ENCODE measurements at regions not wholly inside any gene's neighbourhood (a gene's known extent, or its start where the extent isn't known, plus 50 kb on each side); places are given as distances from the start of the nearest gene placed in this dataset.
A peak's percentile ranks its signal among the peaks of the same experiment; 100 is the strongest.

GRCh38 chr3:137116619-137117018, 158.8 kb downstream of the IL20RB start:
- Histone ChIP-seq H3K4me2 (ENCODE audit: low read depth, low read length, poor library complexity, severe bottlenecking) (no peak overlapping the region), H3F3A (ENCODE audit: insufficient read depth) (no peaks in the 10 kb centered on the region), H3K9ac (ENCODE audit: low read length) (no peak overlapping the region), H3K36me3 (ENCODE audit: low read length) (no peaks in the 10 kb centered on the region), H3K27ac (ENCODE audit: low read depth, low read length) (no peak overlapping the region), H3K9me2 (replicated peaks; ENCODE audit: insufficient read depth, low read length) (no peaks in the 10 kb centered on the region), H3K79me2 (ENCODE audit: insufficient read depth, low read length) (no peaks in the 10 kb centered on the region), H3K9me3 (ENCODE audit: insufficient read depth, low read length) (no peaks in the 10 kb centered on the region), H2AFZ (ENCODE audit: low read depth, low read length, severe bottlenecking) (no peak overlapping the region), H4K20me1 (ENCODE audit: low read depth, low read length) (no peaks in the 10 kb centered on the region), H3K27me3 (ENCODE audit: low read length) (no peaks in the 10 kb centered on the region), H3K4me3 (ENCODE audit: insufficient read depth, low read length, poor library complexity, severe bottlenecking) (no peak overlapping the region)
- TF ChIP-seq CTCF (IDR thresholded peaks at IDR 0.05; ENCODE audit: insufficient read depth, low read length, poor library complexity, severe bottlenecking) (no peak), EZH2phosphoT487 (conservative IDR thresholded peaks at IDR 0.05; ENCODE audit: low read length) (no peak)

GRCh38 chr3:137121704-137122314, 164.0 kb downstream of the IL20RB start:
- Histone ChIP-seq H3K27ac (ENCODE audit: low read depth, low read length) (no peak overlapping the region), H4K20me1 (ENCODE audit: low read depth, low read length) (no peaks in the 10 kb centered on the region), H3K9me2 (replicated peaks; ENCODE audit: insufficient read depth, low read length) (no peaks in the 10 kb centered on the region), H3K4me2 (ENCODE audit: low read depth, low read length, poor library complexity, severe bottlenecking) (no peak overlapping the region), H3K9me3 (ENCODE audit: insufficient read depth, low read length) (no peaks in the 10 kb centered on the region), H3K9ac (ENCODE audit: low read length) (no peak overlapping the region), H3K27me3 (ENCODE audit: low read length) (no peaks in the 10 kb centered on the region), H3K36me3 (ENCODE audit: low read length) (no peaks in the 10 kb centered on the region), H3K79me2 (ENCODE audit: insufficient read depth, low read length) (no peaks in the 10 kb centered on the region), H2AFZ (ENCODE audit: low read depth, low read length, severe bottlenecking) (no peak overlapping the region), H3F3A (ENCODE audit: insufficient read depth) (no peaks in the 10 kb centered on the region), H3K4me3 (ENCODE audit: insufficient read depth, low read length, poor library complexity, severe bottlenecking) (no peak overlapping the region)
- TF ChIP-seq EZH2phosphoT487 (conservative IDR thresholded peaks at IDR 0.05; ENCODE audit: low read length) (no peak), CTCF (IDR thresholded peaks at IDR 0.05; ENCODE audit: insufficient read depth, low read length, poor library complexity, severe bottlenecking) (peak; percentile 71)

GRCh38 chr3:137131081-137131480, 173.3 kb downstream of the IL20RB start:
- H3F3A ChIP-seq (ENCODE audit: insufficient read depth), result no peaks in the 10 kb centered on the region
- TF ChIP-seq EZH2phosphoT487 (conservative IDR thresholded peaks at IDR 0.05; ENCODE audit: low read length) (no peak), CTCF (IDR thresholded peaks at IDR 0.05; ENCODE audit: insufficient read depth, low read length, poor library complexity, severe bottlenecking) (no peak)
- H2AFZ ChIP-seq (ENCODE audit: low read depth, low read length, severe bottlenecking), result no peak overlapping the region
- no peaks in the 10 kb centered on the region for H4K20me1 ChIP-seq (ENCODE audit: low read depth, low read length)
- no peak overlapping the region for H3K9ac ChIP-seq (ENCODE audit: low read length)
- no peaks in the 10 kb centered on the region for H3K79me2 ChIP-seq (ENCODE audit: insufficient read depth, low read length)
- no peak overlapping the region for H3K4me3 ChIP-seq (ENCODE audit: insufficient read depth, low read length, poor library complexity, severe bottlenecking)
- H3K9me2 ChIP-seq (replicated peaks; ENCODE audit: insufficient read depth, low read length), result no peaks in the 10 kb centered on the region
- H3K27ac ChIP-seq (ENCODE audit: low read depth, low read length), result no peak overlapping the region
- H3K4me2 ChIP-seq (ENCODE audit: low read depth, low read length, poor library complexity, severe bottlenecking), result no peak overlapping the region
- no peaks in the 10 kb centered on the region for H3K36me3 ChIP-seq (ENCODE audit: low read length)
- no peaks in the 10 kb centered on the region for H3K27me3 ChIP-seq (ENCODE audit: low read length)
- no peaks in the 10 kb centered on the region for H3K9me3 ChIP-seq (ENCODE audit: insufficient read depth, low read length)

Measured in SU-DHL-6 (cell line).